Right ventricle myocardium inferior (tissue), 1 donor: ENCODE measurements at regions not wholly inside any gene's neighbourhood (a gene's known extent, or its start where the extent isn't known, plus 50 kb on each side); places are given as distances from the start of the nearest gene placed in this dataset.

Experiments
- ATAC-seq: fragments of 200-7000 bp; cut with Tn5 transposase; one replicate; pipeline ENCODE4 v1.9.1; 2020; ENCODE audit warnings: mild to moderate bottlenecking, moderate library complexity
- DNase-seq: peaks from one replicate; pipeline ENCODE4 v3.0.0; 2021; ENCODE audit errors: missing footprints
- intact Hi-C: fragments of 100-400 bp; cut with DNase I; formaldehyde crosslinking; loops from one replicate; pipeline ENCODE4 v1.11.0; 2022
- donor health status: DM: no; HTN: yes; CAD: no; lungs with severe emphysema.

GRCh38 chrY:15162211-15162610, 637.9 kb downstream of the NLGN4Y start:
- ATAC-seq (no peak), DNase-seq (no peak)
- intact Hi-C loops, result no loop called here

DNA sequence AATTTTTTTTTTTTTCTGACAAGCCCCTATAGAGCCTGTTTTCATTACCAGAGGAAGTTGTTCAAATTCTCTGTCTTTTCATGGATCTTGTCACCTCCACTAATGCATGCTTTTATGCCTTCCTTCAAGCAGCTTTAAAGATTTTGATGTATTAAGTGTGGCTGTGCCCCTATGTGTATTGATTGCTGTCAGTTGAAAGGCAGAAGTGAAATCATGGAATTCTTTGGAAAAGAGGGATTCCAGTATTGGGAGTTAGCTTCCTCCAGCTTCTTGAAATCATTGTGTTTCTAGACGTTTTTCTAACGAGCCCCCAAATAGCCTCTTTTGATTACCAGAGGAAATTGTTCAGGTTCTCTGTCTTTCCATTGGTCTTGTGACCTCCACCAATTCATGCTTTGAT, 655.6 kb downstream of the NLGN4Y start:
- ATAC-seq (no peak), DNase-seq (no peak)
- intact Hi-C loops, result no loop called here

GRCh38 chrY:15229056-15229455, 704.7 kb downstream of the NLGN4Y start:
- DNase-seq, result no peak
- no peak for ATAC-seq
- intact Hi-C loops, result no loop called here

DNA sequence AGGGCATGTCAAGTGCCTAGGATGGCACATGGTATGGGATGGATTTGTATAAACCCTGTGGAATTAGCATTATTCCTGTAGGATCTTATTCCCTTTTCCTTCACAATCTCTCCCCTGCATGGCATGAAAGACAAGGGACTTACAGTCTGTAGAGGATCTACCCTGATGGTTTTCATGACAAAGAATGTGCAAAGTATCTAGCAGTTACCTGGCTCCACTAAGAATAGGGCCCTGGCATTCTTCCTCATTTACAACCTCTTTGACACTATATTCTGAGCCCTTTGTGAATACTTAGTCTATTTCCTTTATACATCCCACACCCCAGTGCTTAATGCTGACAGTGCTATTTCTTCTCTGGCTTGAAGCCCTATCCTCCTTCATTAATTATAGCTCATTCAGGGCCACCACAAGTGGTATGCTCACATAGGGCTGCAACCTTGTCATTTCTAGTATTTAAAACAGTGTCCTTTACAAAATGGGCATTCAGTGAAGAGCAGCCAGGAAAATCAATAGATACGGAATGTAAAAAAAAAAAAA, 715.3 kb downstream of the NLGN4Y start:
- intact Hi-C loops, result no loop called here
- no peak for ATAC-seq
- DNase-seq, result no peak

GRCh38 chrY:15259286-15259685, 735.0 kb downstream of the NLGN4Y start:
- no peak for DNase-seq
- intact Hi-C loops, result no loop called here

DNA sequence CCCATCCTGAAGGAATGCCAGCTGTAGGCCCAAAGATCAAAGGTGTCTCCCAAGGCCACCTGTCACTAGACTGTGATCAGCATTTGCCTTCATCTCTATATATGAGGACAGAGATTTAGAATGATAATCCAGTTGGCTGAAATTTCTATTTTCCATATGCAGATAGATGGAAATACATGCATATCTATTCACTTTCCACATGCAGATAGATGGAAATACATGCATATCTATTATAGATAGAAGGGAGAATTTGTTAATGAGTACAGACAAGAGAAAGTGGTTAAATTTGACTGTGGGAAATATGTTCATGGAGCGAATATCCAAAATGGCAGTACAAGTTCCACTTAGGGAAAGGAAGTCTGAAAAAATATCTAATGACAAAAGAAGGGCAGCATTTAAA, 762.2 kb downstream of the NLGN4Y start:
- DNase-seq, result no peak
- no peak for ATAC-seq
- intact Hi-C loops, result no loop called here

More at GRCh38 chrY:15259286-15259685, 735.0 kb downstream of the NLGN4Y start:
- no peak for ATAC-seq

GRCh38 chrY:15289821-15290220, 765.5 kb downstream of the NLGN4Y start:
- ATAC-seq, result no peak

DNA sequence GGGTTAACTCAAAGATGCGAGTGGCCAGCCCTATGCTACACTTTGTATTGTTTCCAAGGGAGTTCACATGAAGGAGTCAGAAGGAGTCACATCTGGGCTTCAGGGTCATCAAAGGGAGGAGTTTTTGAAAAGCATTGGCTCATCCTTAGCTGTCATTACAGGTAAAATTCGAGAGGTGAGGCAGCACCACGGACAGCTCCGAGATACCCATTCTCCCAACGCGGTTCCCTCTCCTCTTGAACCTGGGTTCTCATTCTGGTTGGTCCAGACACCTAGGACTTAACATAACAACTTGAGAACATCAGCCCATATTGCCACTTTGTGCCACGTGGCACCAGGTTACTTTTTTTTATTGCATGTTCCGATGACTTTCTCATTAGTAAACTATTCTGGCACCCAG, 768.6 kb downstream of the NLGN4Y start:
- intact Hi-C loops, result no loop called here
- ATAC-seq (no peak), DNase-seq (no peak)

More at GRCh38 chrY:15289821-15290220, 765.5 kb downstream of the NLGN4Y start:
- intact Hi-C loops, result no loop called here
- DNase-seq, result no peak

DNA sequence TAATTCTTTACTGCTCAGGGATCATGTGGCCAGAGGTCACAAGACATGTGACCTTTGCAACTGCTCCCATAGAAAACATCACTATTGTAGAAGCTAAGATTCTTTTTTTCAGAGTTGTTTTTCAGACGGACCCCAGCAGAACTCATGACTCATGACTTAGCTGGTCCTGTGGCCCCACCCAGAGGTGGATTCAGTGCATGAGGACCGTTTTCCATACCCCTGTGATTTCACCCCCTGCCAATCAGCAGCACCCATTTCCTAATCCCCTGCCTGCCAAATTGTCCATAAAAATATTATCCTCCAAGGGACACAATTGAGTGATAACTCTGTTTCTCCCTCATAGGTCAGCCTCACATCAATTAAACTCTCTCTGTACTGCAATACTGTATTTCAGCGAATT, 777.5 kb downstream of the NLGN4Y start:
- DNase-seq (no peak), ATAC-seq (no peak)
- intact Hi-C loops, result no loop called here

DNA sequence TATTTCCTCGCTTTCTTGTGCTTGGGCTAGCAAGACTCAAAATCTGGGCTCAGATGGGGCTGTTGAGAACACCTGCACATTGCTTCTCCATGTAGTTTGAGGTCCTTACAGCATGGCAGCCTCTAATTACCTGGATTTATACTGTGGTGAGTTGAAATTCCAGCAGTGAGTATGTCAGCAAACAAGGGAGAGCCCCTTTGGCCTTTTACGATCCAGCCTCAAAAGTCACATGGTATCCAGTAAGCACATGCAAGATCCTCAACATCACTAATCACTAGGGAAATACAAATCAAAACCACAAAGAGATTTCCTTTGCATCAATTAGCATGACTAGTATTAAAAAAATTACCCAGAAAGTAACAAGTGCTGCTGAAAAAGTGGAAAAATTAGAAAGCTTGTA, 787.8 kb downstream of the NLGN4Y start:
- intact Hi-C loops, result no loop called here
- DNase-seq (no peak), ATAC-seq (no peak)

- ATAC-seq (no peak), DNase-seq (no peak)
- intact Hi-C loops, result no loop called here
Measured at GRCh38 chrY:15324189-15324588, 799.9 kb downstream of the NLGN4Y start.

DNA sequence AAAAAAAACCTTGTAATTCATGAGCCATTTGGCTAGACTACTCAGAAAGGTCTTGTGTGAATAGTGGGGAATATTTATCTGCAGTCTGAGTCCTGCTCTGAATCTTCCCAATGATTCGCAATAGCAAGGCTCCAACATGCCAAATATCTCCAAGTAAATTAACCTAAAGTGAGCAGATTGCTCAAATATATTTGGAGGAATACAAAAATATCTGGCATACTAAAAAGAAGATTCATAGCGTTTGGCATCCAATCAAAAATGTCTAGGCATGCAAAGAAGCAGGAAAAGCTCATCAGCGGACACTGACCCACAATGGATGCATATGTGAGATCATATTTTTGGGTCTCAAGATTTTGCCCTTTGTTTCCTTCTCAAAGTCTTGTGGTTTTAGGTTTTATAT, 800.9 kb downstream of the NLGN4Y start:
- DNase-seq, result no peak
- intact Hi-C loops, result no loop called here
- ATAC-seq, result no peak

DNA sequence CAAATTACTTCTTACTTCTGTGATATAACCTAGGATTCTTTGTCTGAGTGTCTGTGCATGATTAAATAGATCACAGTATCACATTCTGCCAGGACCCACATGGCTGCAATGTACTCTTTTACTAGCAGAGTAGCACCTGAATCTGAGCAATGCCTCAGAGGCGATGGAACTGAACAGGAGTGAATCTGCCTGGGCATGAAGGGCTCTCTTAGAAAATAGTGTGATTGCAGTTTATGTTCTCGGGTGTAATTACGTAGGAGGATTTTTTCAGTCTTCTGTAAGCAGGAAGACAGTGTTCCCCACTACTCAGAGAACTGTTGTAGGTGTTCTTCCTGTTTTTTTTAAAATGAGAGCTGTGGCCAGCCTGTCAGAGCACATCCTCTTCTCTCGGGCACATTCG, 802.3 kb downstream of the NLGN4Y start:
- intact Hi-C loops, result no loop called here
- DNase-seq (no peak), ATAC-seq (no peak)

- intact Hi-C loops, result no loop called here
- no peak for DNase-seq
Measured at GRCh38 chrY:15328848-15329247, 804.5 kb downstream of the NLGN4Y start.

GRCh38 chrY:15343522-15343921, 819.2 kb downstream of the NLGN4Y start:
- DNase-seq (no peak), ATAC-seq (no peak)
- intact Hi-C loops, result no loop called here

More at GRCh38 chrY:15328848-15329247, 804.5 kb downstream of the NLGN4Y start:
- ATAC-seq, result no peak

DNA sequence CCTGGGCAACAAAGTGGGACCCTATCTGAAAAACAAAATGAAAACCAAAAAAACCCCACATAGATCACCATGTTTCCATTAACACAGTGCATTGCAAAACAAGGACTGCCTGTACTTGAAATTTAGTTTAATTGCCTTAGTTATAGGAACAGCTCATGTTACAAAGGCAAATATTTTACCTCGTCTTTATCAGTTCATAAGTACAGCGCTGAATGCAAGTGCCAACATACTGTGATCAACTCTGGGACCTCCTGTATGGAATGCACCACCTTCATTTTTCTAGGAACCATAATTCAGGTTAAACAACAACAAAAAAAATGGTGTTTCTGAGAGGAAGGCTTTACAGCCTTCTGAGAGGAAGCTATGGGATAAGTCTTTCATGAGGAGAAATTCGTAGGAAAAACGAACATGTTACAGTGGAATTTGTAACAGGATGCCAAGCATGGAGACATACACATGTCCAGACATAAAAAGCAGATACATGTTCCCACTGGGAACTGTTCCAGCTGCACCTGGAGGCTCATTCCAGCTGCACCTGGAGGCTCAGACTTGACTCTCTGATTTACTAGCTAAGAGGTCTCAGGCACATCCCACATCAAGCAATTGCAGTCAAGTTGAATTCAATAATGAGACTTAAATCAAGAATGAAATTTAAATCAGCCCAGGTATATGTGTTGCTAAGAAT, 821.3 kb downstream of the NLGN4Y start:
- intact Hi-C loops, result no loop called here
- DNase-seq (no peak), ATAC-seq (no peak)

GRCh38 chrY:15349351-15349750, 825.0 kb downstream of the NLGN4Y start:
- DNase-seq, result no peak
- no peak for ATAC-seq
- intact Hi-C loops, result no loop called here

DNA sequence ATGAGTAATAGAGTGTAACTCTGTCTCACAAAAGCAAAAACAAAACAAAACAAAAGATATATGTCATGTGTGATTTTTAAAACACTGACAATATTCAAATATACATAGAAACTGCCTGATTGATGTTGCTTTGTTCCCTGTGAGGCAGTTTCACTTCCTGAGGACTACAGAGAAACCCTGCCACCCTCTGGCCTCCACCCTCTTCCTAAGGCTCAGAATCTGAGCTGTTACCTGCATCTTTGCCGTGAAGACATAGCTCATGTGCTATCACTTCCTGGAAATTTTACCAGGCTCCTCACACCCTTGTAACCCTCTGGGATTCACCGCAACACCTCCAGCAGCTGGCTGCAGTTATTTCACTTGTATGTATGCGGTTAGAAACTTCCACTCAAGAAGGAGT, 831.0 kb downstream of the NLGN4Y start:
- ATAC-seq, result no peak
- no peak for DNase-seq
- intact Hi-C loops, result no loop called here

GRCh38 chrY:15360471-15360870, 836.1 kb downstream of the NLGN4Y start:
- DNase-seq, result no peak
- intact Hi-C loops, result no loop called here
- no peak for ATAC-seq

DNA sequence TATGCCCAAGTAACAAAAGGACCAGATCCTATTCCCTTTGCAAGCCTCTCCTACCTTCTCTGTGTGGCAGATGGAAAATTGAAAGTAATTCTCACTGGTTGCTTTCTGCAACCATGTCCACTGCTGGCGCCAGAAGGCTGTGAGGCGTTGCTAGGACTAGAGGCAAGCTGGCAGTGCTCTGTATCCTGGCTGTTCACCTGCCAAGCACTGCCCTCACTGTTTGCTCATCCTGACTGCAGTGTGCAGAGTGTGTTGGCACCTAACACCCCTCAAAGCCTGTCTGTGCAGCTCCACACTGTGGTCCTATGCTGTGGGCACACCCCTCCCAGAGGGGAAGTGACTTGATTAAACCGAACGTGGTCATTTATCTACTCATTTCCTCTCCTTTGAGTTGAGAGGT, 840.7 kb downstream of the NLGN4Y start:
- ATAC-seq (no peak), DNase-seq (no peak)
- intact Hi-C loops, result no loop called here

DNA sequence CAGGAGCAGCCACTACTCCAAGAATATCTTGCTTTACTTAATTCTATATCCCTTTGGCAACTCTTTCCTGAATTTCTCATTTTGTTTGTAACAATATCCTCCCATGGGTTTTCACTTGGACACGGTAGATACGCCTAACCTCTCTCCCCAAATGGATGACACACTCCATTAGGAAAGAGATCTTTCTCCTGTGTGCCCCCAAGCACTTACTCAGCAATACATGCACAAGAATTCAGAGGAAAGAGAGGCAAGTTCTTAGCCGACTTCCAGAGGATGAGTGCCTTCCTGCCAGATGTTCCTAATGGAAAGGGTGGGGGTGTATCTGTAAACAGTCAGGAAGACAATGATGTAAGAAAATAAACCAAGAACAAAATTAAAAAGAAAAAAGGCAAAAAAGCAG, 844.5 kb downstream of the NLGN4Y start:
- intact Hi-C loops, result no loop called here
- ATAC-seq (no peak), DNase-seq (no peak)
